Heart left ventricle (tissue), 16 donors: ENCODE measurements at regions not wholly inside any gene's neighbourhood (a gene's known extent, or its start where the extent isn't known, plus 50 kb on each side); places are given as distances from the start of the nearest gene placed in this dataset.
"Not testable (repeated sequence)": the region's sequence is repeated elsewhere in the genome, so short reads cannot be mapped to it uniquely, and the experiment has no call there.

Source experiments
- ATAC-seq, 4 donors: fragments of 200-7000 bp; cut with Tn5 transposase; one replicate each; pipeline ENCODE4 v1.9.1; 2020 to 2022; ENCODE audit warnings: moderate library complexity in 4 of 4, mild to moderate bottlenecking in 3 of 4, moderate number of reproducible peaks in 1 of 4
- DNase-seq, 5 donors: peaks; one replicate each; pipeline ENCODE4 v3.0.0-alpha.2; 2020
- H3K27ac ChIP-seq, 12 donors: fragments of 200-600 bp; sonication (generic) in 4 of 12; one replicate each; pipeline versions ENCODE4 v1.5.0 to v1.8.0; 2016 to 2022; ENCODE audit warnings: mild to moderate bottlenecking in 2 of 12
- H3K27me3 ChIP-seq, 9 donors: fragments of 200-600 bp; sonication (generic) in 2 of 9; one replicate each; pipeline versions ENCODE4 v1.5.1 to v1.8.0; 2016 to 2022; ENCODE audit warnings: mild to moderate bottlenecking in 3 of 9
- H3K36me3 ChIP-seq, 9 donors: fragments of 200-600 bp; sonication (generic) in 2 of 9; one replicate each; pipeline versions ENCODE4 v1.5.0 to v1.8.0; 2018 to 2022; ENCODE audit warnings: mild to moderate bottlenecking in 2 of 9
- H3K4me1 ChIP-seq, 12 donors: fragments of 200-600 bp; sonication (generic) in 4 of 12; one replicate each; pipeline versions ENCODE4 v1.5.0 to v1.8.0; 2016 to 2022; ENCODE audit warnings: mild to moderate bottlenecking in 3 of 12
- H3K4me3 ChIP-seq, 12 donors: fragments of 200-600 bp; sonication (generic) in 4 of 12; one replicate each; pipeline versions ENCODE4 v1.5.0 to v1.8.0; 2017 to 2022; ENCODE audit warnings: mild to moderate bottlenecking in 9 of 12, moderate library complexity in 4 of 12
- H3K9me3 ChIP-seq, 12 donors: fragments of 200-600 bp; sonication (generic) in 4 of 12; one replicate each; pipeline versions ENCODE4 v1.5.0 to v1.8.0; 2016 to 2022; ENCODE audit warnings: mild to moderate bottlenecking in 1 of 12
- POLR2A ChIP-seq, 2 donors: fragments of 450-650 bp; IDR thresholded peaks; one replicate each; pipeline ENCODE4 v1.6.1; 2017; ENCODE audit warnings: antibody characterized with exemption in 2 of 2, mild to moderate bottlenecking in 2 of 2, moderate library complexity in 2 of 2
- WGBS, 4 donors: extraction: QIAGEN DNeasy Blood & Tissue Kit in 2 of 4; methylation state at CpG; one replicate each; pipeline versions ENCODE4 v1.1.5 to v1.1.7; 2013 to 2018; 5-methylcytosine and 5-hydroxymethylcytosine counted together
- intact Hi-C, 10 donors: fragments of 100-400 bp; cut with DNase I; formaldehyde crosslinking; loops; one replicate each; pipeline versions ENCODE4 v1.11.1 to v1.14.2; 2022
- TF ChIP-seq, protein P1 (sequence below), 12 donors: fragments of 200-600 bp; sonication (generic) in 4 of 12; IDR thresholded peaks; one replicate each; pipeline versions ENCODE4 v1.5.0 to v1.8.0; 2018 to 2022; ENCODE audit warnings: antibody characterized with exemption in 12 of 12, mild to moderate bottlenecking in 5 of 12
- donor health status: ischemic (EF 13 %, LVEDD 7.1; RV severe dilation, severe dysfunction).
- donor health status: healthy with polysubstance abuse.
- donor health status: DM: no; HTN: yes; CAD: no.
- donor health status: DM: no; HTN: no; CAD: no.
- donor health status: ischemic (EF 25% LVEDD 6.9; RV normal size, moderate dysfunction).
- donor health status: ischemic (EF 25% LVEDD 5.7; RV mildly dilated, moderate dysfunction).
- donor health status: healthy.
- donor health status: DM: yes; HTN: yes; CAD: no.
- donor health status: ischemic (EF 35%, LVEDD 5.7; RV mildly dilated, moderate dysfunction).
- donor health status: nonischemic (EF 11% LVEDD 7.7; RV severe dilation, severe dysfunction).
- donor health status: DM: yes; HTN: yes; CAD: no.
- donor health status: PGD.
- donor health status: ischemic (EF 29% LVEDD 5.4; RV normal size, mild dysfunction).
- donor health status: nonischemic (EF 23%, LVEDD 6.1; RV moderate dilation, normal function).

DNA sequence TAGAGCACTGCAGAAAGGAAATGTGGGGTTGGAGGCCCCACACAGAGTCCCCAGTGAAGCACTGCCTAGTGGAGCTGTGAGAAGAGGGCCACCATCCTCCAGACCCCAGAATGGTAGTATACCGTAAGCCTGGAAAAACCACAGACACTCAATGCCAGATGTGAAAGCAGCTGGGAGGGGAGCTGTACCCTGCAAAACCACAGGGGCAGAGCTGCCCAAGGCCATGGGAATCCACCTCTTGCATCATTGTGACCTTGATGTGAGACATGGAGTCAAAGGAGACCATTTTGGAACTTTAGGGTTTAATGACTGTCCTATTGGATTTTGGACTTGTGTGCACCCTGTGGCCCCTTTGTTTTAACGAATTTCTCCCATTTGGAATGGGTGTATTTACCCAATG is 75.3 kb upstream of the SERPINE2 start:
- ATAC-seq (no peak), DNase-seq (no peak)
- H3K27ac ChIP-seq: no peak overlapping the region
- no peak overlapping the region for H3K4me3 ChIP-seq
- intact Hi-C loops: no loop called here
- no peaks in the 10 kb centered on the region for H3K4me1 ChIP-seq
- no peak for TF ChIP-seq POLR2A (IDR thresholded peaks at IDR 0.05)
- TF ChIP-seq, protein P1, sequence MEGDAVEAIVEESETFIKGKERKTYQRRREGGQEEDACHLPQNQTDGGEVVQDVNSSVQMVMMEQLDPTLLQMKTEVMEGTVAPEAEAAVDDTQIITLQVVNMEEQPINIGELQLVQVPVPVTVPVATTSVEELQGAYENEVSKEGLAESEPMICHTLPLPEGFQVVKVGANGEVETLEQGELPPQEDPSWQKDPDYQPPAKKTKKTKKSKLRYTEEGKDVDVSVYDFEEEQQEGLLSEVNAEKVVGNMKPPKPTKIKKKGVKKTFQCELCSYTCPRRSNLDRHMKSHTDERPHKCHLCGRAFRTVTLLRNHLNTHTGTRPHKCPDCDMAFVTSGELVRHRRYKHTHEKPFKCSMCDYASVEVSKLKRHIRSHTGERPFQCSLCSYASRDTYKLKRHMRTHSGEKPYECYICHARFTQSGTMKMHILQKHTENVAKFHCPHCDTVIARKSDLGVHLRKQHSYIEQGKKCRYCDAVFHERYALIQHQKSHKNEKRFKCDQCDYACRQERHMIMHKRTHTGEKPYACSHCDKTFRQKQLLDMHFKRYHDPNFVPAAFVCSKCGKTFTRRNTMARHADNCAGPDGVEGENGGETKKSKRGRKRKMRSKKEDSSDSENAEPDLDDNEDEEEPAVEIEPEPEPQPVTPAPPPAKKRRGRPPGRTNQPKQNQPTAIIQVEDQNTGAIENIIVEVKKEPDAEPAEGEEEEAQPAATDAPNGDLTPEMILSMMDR (IDR thresholded peaks at IDR 0.05): no peak
- H3K27me3 ChIP-seq: no peaks in the 10 kb centered on the region
- peaks cover 0 to 50% (median 6%) of the 10 kb centered on the region in 12 donors for H3K9me3 ChIP-seq
- 58 to 73% (median 63%) methylated on average over 2 of the region's 2 CpGs for WGBS, 4 donors
- no peaks in the 10 kb centered on the region for H3K36me3 ChIP-seq

DNA sequence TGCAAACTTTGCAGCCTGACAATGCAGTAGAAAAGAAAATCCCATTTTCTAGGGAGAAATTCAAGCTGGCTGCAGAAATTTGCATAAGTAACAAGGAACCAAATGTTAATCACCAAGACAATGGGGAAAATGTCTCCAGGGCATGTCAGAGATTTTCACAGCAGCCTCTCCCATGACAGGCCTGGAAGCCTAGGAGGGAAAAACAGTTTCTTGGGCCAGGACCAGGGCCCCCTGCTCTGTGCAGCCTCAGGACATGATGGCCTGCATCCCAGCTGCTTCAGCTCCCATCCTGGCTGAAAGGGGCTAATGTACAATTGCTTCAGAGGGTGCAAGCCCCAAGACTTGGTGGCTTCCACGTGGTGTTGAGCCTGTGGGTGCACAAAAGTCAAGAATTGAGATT is 74.8 kb upstream of the SERPINE2 start:
- ATAC-seq, H3K27ac ChIP-seq, H3K4me3 ChIP-seq, DNase-seq, H3K36me3 ChIP-seq, H3K4me1 ChIP-seq, H3K27me3 ChIP-seq, intact Hi-C loops: not testable (repeated sequence)
- peaks cover 0 to 45% (median 6%) of the 10 kb centered on the region in 12 donors for H3K9me3 ChIP-seq
- 16 to 42% (median 20%) methylated on average over 1 of the region's 1 CpG for WGBS, 4 donors

DNA sequence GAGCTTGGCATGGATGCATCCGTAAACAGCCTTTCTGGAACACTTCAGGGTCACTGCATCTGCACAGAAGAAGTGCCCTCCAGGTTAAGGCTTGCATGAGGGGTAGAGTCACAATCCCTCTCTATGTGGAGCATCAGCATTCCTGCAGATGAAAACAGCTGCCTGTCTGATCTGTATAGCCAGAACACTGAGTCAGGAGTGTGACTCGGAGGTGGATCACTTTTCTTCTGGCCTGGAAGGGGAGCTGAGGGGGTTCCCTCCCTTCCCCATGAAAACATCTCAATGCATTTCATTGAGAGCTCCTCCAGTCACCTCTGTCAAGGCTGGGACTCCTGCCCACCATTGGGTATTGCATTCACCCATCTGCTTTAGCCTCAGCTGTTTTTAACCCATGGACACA is 72.5 kb upstream of the SERPINE2 start:
- TF ChIP-seq, protein P1 (IDR thresholded peaks at IDR 0.05): no peak
- TF ChIP-seq POLR2A (IDR thresholded peaks at IDR 0.05): no peak
- DNase-seq (peak in 1 of 5 donors; percentile 35), ATAC-seq (peak in 1 of 4 donors; percentile 86)
- Histone ChIP-seq H3K4me1 (no peaks in the 10 kb centered on the region), H3K9me3 (peaks cover 0 to 30% (median 2%) of the 10 kb centered on the region in 12 donors), H3K27ac (no peak overlapping the region), H3K4me3 (no peak overlapping the region), H3K27me3 (no peaks in the 10 kb centered on the region), H3K36me3 (no peaks in the 10 kb centered on the region)
- 78 to 100% (median 93%) methylated on average over 1 to 2 of the region's 2 CpGs for WGBS, 4 donors
- intact Hi-C loops: no loop called here

DNA sequence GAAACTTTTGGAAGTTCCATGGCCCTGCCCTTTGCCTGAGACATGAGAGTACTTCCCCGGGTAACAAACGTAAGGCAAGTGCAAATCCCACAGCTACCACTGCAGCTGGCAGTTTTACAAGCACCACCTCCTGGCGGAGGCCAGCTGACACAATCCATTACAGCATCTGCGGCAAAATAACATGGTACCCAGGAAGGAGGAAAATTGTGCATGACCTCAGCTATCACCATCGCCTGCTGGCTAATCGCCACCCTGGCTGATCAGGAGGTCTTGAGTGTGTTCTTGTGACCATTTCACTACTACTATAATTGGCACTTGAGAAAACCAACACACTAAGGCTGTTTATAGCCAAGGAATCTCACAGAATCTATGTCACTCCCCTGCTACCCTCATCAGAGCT is 71.7 kb upstream of the SERPINE2 start:
- no peaks in the 10 kb centered on the region for H3K4me1 ChIP-seq
- H3K36me3 ChIP-seq: no peaks in the 10 kb centered on the region
- no peak for TF ChIP-seq POLR2A (IDR thresholded peaks at IDR 0.05)
- TF ChIP-seq, protein P1 (IDR thresholded peaks at IDR 0.05): no peak
- 66 to 82% (median 79%) methylated on average over 6 of the region's 6 CpGs for WGBS, 4 donors
- DNase-seq: no peak
- ATAC-seq: no peak
- no peaks in the 10 kb centered on the region for H3K27me3 ChIP-seq
- H3K9me3 ChIP-seq: peaks cover 0 to 29% (median 2%) of the 10 kb centered on the region in 12 donors
- no peak overlapping the region for H3K27ac ChIP-seq
- intact Hi-C loops: no loop called here
- H3K4me3 ChIP-seq: no peak overlapping the region

DNA sequence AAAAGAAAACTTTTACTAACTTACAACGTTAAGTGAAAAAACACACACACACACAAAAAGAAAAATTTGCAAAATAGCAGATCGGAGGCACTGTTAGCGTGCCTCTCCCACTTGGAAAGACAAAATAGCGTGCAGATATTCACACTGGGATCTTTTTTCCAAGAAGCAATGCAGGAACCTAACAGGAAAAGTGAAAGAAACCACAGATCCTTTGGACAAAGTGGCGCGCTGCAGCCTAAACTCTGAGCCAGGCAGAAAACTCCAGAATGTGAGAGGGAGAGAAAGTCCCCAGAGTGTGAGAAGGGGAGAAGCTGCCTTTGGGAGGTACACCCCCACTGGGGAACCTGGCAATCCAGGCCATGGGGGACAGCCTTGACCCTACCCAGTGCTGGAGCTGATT is 70.7 kb upstream of the SERPINE2 start:
- WGBS, 4 donors: 77 to 80% (median 78%) methylated on average over 6 of the region's 6 CpGs
- TF ChIP-seq, protein P1 (IDR thresholded peaks at IDR 0.05): no peak
- TF ChIP-seq POLR2A (IDR thresholded peaks at IDR 0.05): no peak
- H3K36me3 ChIP-seq: no peaks in the 10 kb centered on the region
- H3K4me3 ChIP-seq: no peak overlapping the region
- no peaks in the 10 kb centered on the region for H3K27me3 ChIP-seq
- peaks cover 0 to 22% (median 0%) of the 10 kb centered on the region in 12 donors for H3K9me3 ChIP-seq
- ATAC-seq (peak in 1 of 4 donors; percentile 32), DNase-seq (no peak)
- H3K4me1 ChIP-seq: no peaks in the 10 kb centered on the region
- H3K27ac ChIP-seq: peak overlapping the region in 3 of 12 donors; percentile 32 to 52 (median 49)
- intact Hi-C loops: no loop called here
